Parathyroid adenoma (tissue), 2 donors: ENCODE measurements at regions not wholly inside any gene's neighbourhood (a gene's known extent, or its start where the extent isn't known, plus 50 kb on each side); places are given as distances from the start of the nearest gene placed in this dataset.

Source experiments
- H2AFZ ChIP-seq: fragments of 300-600 bp; sonication (generic); one replicate; pipeline ENCODE4 v1.7.0; 2017; ENCODE audit warnings: antibody characterized with exemption, mild to moderate bottlenecking
- H3K27ac ChIP-seq: fragments of 300-600 bp; sonication (generic); one replicate; pipeline ENCODE4 v1.7.0; 2017
- H3K27me3 ChIP-seq: fragments of 300-600 bp; sonication (generic); one replicate; pipeline ENCODE4 v1.7.0; 2017; ENCODE audit warnings: low read length; ENCODE audit not compliant: control insufficient read depth, insufficient read depth
- H3K36me3 ChIP-seq: fragments of 300-600 bp; sonication (generic); one replicate; pipeline ENCODE4 v1.7.0; 2017; ENCODE audit warnings: low read length; ENCODE audit not compliant: control insufficient read depth, insufficient read depth
- H3K4me1 ChIP-seq: fragments of 300-600 bp; sonication (generic); one replicate; pipeline ENCODE4 v1.7.0; 2017; ENCODE audit warnings: control low read depth
- H3K4me2 ChIP-seq: fragments of 300-600 bp; sonication (generic); one replicate; pipeline ENCODE4 v1.7.0; 2017; ENCODE audit warnings: low read length
- H3K4me3 ChIP-seq: fragments of 300-600 bp; sonication (generic); one replicate; pipeline ENCODE4 v1.7.0; 2017; ENCODE audit warnings: low read depth, low read length
- H3K79me2 ChIP-seq: fragments of 300-600 bp; sonication (generic); one replicate; pipeline ENCODE4 v1.7.0; 2017; ENCODE audit warnings: control low read depth
- H3K9ac ChIP-seq: fragments of 300-600 bp; sonication (generic); one replicate; pipeline ENCODE4 v1.7.0; 2017; ENCODE audit warnings: mild to moderate bottlenecking
- H3K9me3 ChIP-seq: fragments of 300-600 bp; sonication (generic); one replicate; pipeline ENCODE4 v1.7.0; 2017; ENCODE audit warnings: low read length; ENCODE audit not compliant: control insufficient read depth
- TF ChIP-seq, protein P1 (sequence below): fragments of 300-600 bp; sonication (generic); IDR thresholded peaks from one replicate; pipeline ENCODE4 v1.7.0; 2017; ENCODE audit warnings: antibody characterized with exemption, mild to moderate bottlenecking
- donor health status: primary hyperparathyroidism.

DNA sequence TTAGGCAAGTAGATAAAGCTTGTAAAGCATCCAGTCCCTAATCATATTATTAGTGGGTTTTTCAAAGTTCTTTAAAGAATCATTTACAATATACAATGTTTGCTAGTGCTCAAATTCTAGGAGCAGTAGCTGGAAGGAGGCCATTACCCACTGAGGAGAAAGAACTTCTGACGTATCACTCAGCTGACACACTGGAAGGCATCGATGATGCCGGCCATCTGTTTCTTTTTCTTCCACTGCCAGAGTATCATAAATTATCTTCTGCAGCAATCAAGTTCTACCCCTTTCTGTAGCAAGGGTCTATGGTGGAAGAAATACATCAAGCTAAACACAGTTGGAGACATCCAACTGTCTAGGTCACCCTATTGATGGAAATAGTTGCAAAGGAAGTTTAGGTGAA, 243.2 kb upstream of the LRRN1 start:
- Histone ChIP-seq H2AFZ (no peak overlapping the region), H3K4me2 (no peak overlapping the region), H3K79me2 (no peaks in the 10 kb centered on the region), H3K36me3 (no peaks in the 10 kb centered on the region), H3K4me3 (no peak overlapping the region), H3K27ac (no peak overlapping the region), H3K4me1 (no peaks in the 10 kb centered on the region), H3K27me3 (no peaks in the 10 kb centered on the region), H3K9me3 (no peaks in the 10 kb centered on the region), H3K9ac (no peak overlapping the region)
- TF ChIP-seq, protein P1, sequence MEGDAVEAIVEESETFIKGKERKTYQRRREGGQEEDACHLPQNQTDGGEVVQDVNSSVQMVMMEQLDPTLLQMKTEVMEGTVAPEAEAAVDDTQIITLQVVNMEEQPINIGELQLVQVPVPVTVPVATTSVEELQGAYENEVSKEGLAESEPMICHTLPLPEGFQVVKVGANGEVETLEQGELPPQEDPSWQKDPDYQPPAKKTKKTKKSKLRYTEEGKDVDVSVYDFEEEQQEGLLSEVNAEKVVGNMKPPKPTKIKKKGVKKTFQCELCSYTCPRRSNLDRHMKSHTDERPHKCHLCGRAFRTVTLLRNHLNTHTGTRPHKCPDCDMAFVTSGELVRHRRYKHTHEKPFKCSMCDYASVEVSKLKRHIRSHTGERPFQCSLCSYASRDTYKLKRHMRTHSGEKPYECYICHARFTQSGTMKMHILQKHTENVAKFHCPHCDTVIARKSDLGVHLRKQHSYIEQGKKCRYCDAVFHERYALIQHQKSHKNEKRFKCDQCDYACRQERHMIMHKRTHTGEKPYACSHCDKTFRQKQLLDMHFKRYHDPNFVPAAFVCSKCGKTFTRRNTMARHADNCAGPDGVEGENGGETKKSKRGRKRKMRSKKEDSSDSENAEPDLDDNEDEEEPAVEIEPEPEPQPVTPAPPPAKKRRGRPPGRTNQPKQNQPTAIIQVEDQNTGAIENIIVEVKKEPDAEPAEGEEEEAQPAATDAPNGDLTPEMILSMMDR: no peak

DNA sequence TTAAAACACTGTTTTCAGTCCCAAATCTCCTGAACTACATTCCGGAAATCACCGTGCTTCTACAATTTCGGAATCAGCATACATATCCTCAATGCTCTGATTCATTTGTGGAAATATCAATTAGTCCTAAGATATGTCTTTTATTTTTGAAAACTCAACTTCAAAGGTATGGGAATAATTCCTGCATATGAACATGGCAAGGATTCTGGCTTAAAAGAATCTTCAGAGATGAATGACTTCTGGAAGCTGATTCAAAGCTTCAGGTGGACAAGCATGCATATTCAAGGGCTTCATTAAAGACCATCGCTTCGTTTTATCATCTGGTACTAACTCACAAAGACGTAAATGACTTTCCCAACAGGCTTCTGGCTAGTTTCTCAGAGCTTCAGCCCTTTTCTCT, 246.0 kb upstream of the LRRN1 start:
- Histone ChIP-seq H3K27ac (no peak overlapping the region), H3K4me2 (no peak overlapping the region), H3K9me3 (no peaks in the 10 kb centered on the region), H3K4me1 (no peaks in the 10 kb centered on the region), H3K36me3 (no peaks in the 10 kb centered on the region), H3K4me3 (no peak overlapping the region), H2AFZ (no peak overlapping the region), H3K79me2 (no peaks in the 10 kb centered on the region), H3K9ac (no peak overlapping the region), H3K27me3 (no peaks in the 10 kb centered on the region)
- TF ChIP-seq, protein P1: no peak

GRCh38 chr3:3552761-3553160, 246.5 kb upstream of the LRRN1 start:
- no peak overlapping the region for H3K4me2 ChIP-seq
- H2AFZ ChIP-seq: no peak overlapping the region
- no peak overlapping the region for H3K4me3 ChIP-seq
- no peaks in the 10 kb centered on the region for H3K36me3 ChIP-seq
- no peaks in the 10 kb centered on the region for H3K9me3 ChIP-seq
- H3K9ac ChIP-seq: no peak overlapping the region
- H3K4me1 ChIP-seq: no peaks in the 10 kb centered on the region
- no peaks in the 10 kb centered on the region for H3K27me3 ChIP-seq
- H3K27ac ChIP-seq: no peak overlapping the region
- no peaks in the 10 kb centered on the region for H3K79me2 ChIP-seq
- TF ChIP-seq, protein P1: no peak

GRCh38 chr3:3551981-3552380, 247.2 kb upstream of the LRRN1 start:
- Histone ChIP-seq H3K4me3 (no peak overlapping the region), H3K36me3 (no peaks in the 10 kb centered on the region), H3K9ac (no peak overlapping the region), H3K27me3 (no peaks in the 10 kb centered on the region), H3K27ac (no peak overlapping the region), H3K9me3 (no peaks in the 10 kb centered on the region), H3K4me2 (no peak overlapping the region), H3K4me1 (no peaks in the 10 kb centered on the region), H2AFZ (no peak overlapping the region), H3K79me2 (no peaks in the 10 kb centered on the region)
- TF ChIP-seq, protein P1: no peak

DNA sequence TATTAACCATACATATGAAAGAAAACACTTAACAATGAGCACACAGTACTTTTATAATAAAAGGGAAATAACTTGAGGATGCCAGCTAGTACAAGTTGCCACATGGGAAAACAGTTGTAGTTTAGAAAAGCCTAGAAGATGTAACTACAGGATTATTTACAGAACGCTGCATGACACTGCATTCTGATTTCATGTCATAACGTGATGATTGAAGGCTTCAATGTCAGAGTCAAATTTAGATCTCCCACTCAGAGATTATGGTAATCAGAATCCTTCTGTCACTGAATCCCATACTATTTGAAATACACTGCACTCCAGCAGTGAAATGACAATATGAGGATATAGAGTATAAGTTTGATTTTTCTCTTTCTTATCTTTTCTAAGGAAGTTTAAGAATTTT, 253.9 kb upstream of the LRRN1 start:
- no peak overlapping the region for H3K9ac ChIP-seq
- H3K27ac ChIP-seq: no peak overlapping the region
- H2AFZ ChIP-seq: no peak overlapping the region
- no peak overlapping the region for H3K4me3 ChIP-seq
- TF ChIP-seq, protein P1: no peak
- no peaks in the 10 kb centered on the region for H3K9me3 ChIP-seq
- H3K4me2 ChIP-seq: no peak overlapping the region
- H3K36me3 ChIP-seq: no peaks in the 10 kb centered on the region
- H3K4me1 ChIP-seq: no peaks in the 10 kb centered on the region
- no peaks in the 10 kb centered on the region for H3K27me3 ChIP-seq
- no peaks in the 10 kb centered on the region for H3K79me2 ChIP-seq
